ENCODE measurements at regions not wholly inside any gene's neighbourhood (a gene's known extent, or its start where the extent isn't known, plus 50 kb on each side); places are given as distances from the start of the nearest gene placed in this dataset.

DNA sequence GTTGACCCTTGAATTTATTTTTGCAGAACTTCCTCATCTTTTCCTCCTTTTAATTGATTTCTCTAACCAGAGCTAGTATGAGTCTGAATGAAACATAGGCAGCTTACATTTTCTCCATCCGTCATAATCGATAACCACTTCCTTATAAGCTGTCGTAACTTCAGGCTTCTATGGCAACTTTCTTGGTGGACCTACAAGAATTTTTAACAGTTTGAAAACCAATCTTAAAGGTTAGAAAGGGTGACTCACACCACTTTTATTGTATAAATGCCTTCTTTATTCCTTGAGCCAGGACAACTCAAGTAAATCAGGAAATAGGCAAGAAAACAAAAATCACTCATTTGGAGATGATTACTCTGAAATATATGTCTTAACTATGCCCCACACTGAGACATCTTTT is 105.7 kb upstream of the KL start:
- ChIA-PET RAD21 (ENCODE audit: low non-redundant PET in 1 of 2, low total read pairs in 2 of 2, uncharacterized antibody in 2 of 2, unreplicated experiment in 2 of 2) (no interaction called here), POLR2A (no interaction called here), CTCF (no interaction called here)
- H3K27ac ChIP-seq (ENCODE audit: low read depth, low read length): no peak overlapping the region
- TF ChIP-seq EGR1 (IDR thresholded peaks at IDR 0.05; ENCODE audit: low read depth) (no peak), POLR2AphosphoS5 (IDR thresholded peaks at IDR 0.05; ENCODE audit: low read depth, low read length) (no peak), RAD21 (IDR thresholded peaks at IDR 0.05; ENCODE audit: low read depth) (no peak), TCF7L2 (IDR thresholded peaks at IDR 0.05; ENCODE audit: borderline replicate concordance, extremely low read depth, insufficient read depth, insufficient read length) (no peak), ZNF274 (IDR thresholded peaks at IDR 0.05; ENCODE audit: low read depth, low read length) (no peak), EZH2 (IDR thresholded peaks at IDR 0.05) (no peak)
- TF ChIP-seq, protein P1, sequence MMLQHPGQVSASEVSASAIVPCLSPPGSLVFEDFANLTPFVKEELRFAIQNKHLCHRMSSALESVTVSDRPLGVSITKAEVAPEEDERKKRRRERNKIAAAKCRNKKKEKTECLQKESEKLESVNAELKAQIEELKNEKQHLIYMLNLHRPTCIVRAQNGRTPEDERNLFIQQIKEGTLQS (IDR thresholded peaks at IDR 0.05): no peak
- TF ChIP-seq, protein P2, sequence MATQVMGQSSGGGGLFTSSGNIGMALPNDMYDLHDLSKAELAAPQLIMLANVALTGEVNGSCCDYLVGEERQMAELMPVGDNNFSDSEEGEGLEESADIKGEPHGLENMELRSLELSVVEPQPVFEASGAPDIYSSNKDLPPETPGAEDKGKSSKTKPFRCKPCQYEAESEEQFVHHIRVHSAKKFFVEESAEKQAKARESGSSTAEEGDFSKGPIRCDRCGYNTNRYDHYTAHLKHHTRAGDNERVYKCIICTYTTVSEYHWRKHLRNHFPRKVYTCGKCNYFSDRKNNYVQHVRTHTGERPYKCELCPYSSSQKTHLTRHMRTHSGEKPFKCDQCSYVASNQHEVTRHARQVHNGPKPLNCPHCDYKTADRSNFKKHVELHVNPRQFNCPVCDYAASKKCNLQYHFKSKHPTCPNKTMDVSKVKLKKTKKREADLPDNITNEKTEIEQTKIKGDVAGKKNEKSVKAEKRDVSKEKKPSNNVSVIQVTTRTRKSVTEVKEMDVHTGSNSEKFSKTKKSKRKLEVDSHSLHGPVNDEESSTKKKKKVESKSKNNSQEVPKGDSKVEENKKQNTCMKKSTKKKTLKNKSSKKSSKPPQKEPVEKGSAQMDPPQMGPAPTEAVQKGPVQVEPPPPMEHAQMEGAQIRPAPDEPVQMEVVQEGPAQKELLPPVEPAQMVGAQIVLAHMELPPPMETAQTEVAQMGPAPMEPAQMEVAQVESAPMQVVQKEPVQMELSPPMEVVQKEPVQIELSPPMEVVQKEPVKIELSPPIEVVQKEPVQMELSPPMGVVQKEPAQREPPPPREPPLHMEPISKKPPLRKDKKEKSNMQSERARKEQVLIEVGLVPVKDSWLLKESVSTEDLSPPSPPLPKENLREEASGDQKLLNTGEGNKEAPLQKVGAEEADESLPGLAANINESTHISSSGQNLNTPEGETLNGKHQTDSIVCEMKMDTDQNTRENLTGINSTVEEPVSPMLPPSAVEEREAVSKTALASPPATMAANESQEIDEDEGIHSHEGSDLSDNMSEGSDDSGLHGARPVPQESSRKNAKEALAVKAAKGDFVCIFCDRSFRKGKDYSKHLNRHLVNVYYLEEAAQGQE (IDR thresholded peaks at IDR 0.05; ENCODE audit: low read depth): no peak
- no peak for DNase-seq (ENCODE audit: low read depth, low spot score)
- H3K9me2 ChIP-seq (ENCODE audit: insufficient read depth): no peaks in the 10 kb centered on the region; the same call in 1 of the 2 replicates
- BruUV-seq (replicated peaks): no TSS peak
- H3K9ac ChIP-seq (ENCODE audit: low read length): no peak overlapping the region
- H3K36me3 ChIP-seq (ENCODE audit: control insufficient read depth in 1 of 2, insufficient read depth in 2 of 2, low read length in 2 of 2): no peaks in the 10 kb centered on the region
- peaks cover 0 to 2% of the 10 kb centered on the region in 2 experiments; a peak in 2 of 4 replicates for H3K4me1 ChIP-seq (ENCODE audit: control insufficient read depth in 1 of 2, insufficient read depth in 2 of 2, low read length in 2 of 2)
- no peaks in the 10 kb centered on the region for H4K20me1 ChIP-seq (ENCODE audit: insufficient read depth)
- no peak overlapping the region for H3K4me3 ChIP-seq (replicated peaks in 1 of 2; ENCODE audit: low read depth in 1 of 2, low read length in 2 of 2)
- no peaks in the 10 kb centered on the region for H3K9me3 ChIP-seq (ENCODE audit: control insufficient read depth in 1 of 2, insufficient read depth in 1 of 2, low read depth in 1 of 2, low read length in 2 of 2)
- no peak for ATAC-seq
- H2AFZ ChIP-seq (ENCODE audit: low read depth, low read length, poor library complexity, severe bottlenecking): no peak overlapping the region
- H3K79me2 ChIP-seq (ENCODE audit: insufficient read depth, low read length): no peaks in the 10 kb centered on the region
- no peaks in the 10 kb centered on the region for H3K27me3 ChIP-seq (ENCODE audit: insufficient read depth, low read length)
- intact Hi-C loops (cut with micrococcal nuclease): loop anchor here (2.0 to 5.0 kb wide), 2 partner anchors 324 to 643 kb away; partner anchors contain the start of gene PDS5B
- H3K4me2 ChIP-seq (ENCODE audit: low read length): no peak overlapping the region

Measured in HCT116 (cell line).